ENCODE measurements at regions not wholly inside any gene's neighbourhood (a gene's known extent, or its start where the extent isn't known, plus 50 kb on each side); places are given as distances from the start of the nearest gene placed in this dataset.
"Not testable (repeated sequence)": the region's sequence is repeated elsewhere in the genome, so short reads cannot be mapped to it uniquely, and the experiment has no call there.

- not testable (repeated sequence) for H3K27me3 ChIP-seq (ENCODE audit: control insufficient read depth in 4 of 4, insufficient read depth in 4 of 4, low read length in 3 of 4); H3K9ac ChIP-seq (ENCODE audit: low read depth in 1 of 2, low read length in 2 of 2); H3K9me3 ChIP-seq (ENCODE audit: control insufficient read depth in 4 of 4, low read length in 3 of 4); DNase-seq (ENCODE audit: low spot score); H3K36me3 ChIP-seq (ENCODE audit: control insufficient read depth in 4 of 4, insufficient read depth in 3 of 4, low read depth in 1 of 4, low read length in 3 of 4); H3K27ac ChIP-seq (ENCODE audit: low read depth in 1 of 2, low read length in 2 of 2); H3K4me1 ChIP-seq (ENCODE audit: control insufficient read depth in 4 of 4, insufficient read depth in 4 of 4, low read length in 3 of 4); H3K4me3 ChIP-seq (ENCODE audit: low read depth in 1 of 3, low read length in 3 of 3)
- 83% methylated on average over 9 of the region's 9 CpGs for WGBS
These were observed 183.5 kb downstream of the KLRB1 start for GRCh38 chr12:9424175-9424740.

DNA sequence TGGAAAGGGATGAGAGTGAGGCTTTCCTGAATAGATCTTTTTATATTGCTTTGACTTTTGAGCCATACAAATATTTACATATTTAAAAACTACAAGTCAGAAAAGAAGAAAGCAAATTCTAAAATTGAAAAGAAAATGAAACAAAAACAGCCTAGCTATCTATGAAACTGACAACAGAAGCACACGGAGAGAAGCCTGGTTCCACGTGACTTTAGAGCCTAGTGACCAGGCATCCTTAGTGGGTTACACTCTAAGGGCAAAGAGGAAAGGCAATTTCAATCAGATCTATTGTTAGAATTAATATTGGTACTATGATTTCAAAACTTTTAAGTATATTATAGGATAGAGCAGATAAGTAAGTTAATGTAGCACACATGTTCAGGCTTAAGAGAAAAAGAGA is 185.0 kb downstream of the KLRB1 start:
- not testable (repeated sequence) for H3K4me1 ChIP-seq (ENCODE audit: control insufficient read depth in 4 of 4, insufficient read depth in 4 of 4, low read length in 3 of 4); DNase-seq (ENCODE audit: low spot score); H3K36me3 ChIP-seq (ENCODE audit: control insufficient read depth in 4 of 4, insufficient read depth in 3 of 4, low read depth in 1 of 4, low read length in 3 of 4); H3K27ac ChIP-seq (ENCODE audit: low read depth in 1 of 2, low read length in 2 of 2); H3K27me3 ChIP-seq (ENCODE audit: control insufficient read depth in 4 of 4, insufficient read depth in 4 of 4, low read length in 3 of 4); H3K9ac ChIP-seq (ENCODE audit: low read depth in 1 of 2, low read length in 2 of 2); H3K9me3 ChIP-seq (ENCODE audit: control insufficient read depth in 4 of 4, low read length in 3 of 4); H3K4me3 ChIP-seq (ENCODE audit: low read depth in 1 of 3, low read length in 3 of 3)
- no CpG with 5 or more reads among the region's 2 CpGs for WGBS

GRCh38 chr12:9421520-9422086 is 186.1 kb downstream of the KLRB1 start:
- H3K9ac ChIP-seq (ENCODE audit: low read depth in 1 of 2, low read length in 2 of 2); H3K27ac ChIP-seq (ENCODE audit: low read depth in 1 of 2, low read length in 2 of 2); H3K36me3 ChIP-seq (ENCODE audit: control insufficient read depth in 4 of 4, insufficient read depth in 3 of 4, low read depth in 1 of 4, low read length in 3 of 4); H3K4me3 ChIP-seq (ENCODE audit: low read depth in 1 of 3, low read length in 3 of 3); H3K9me3 ChIP-seq (ENCODE audit: control insufficient read depth in 4 of 4, low read length in 3 of 4); H3K4me1 ChIP-seq (ENCODE audit: control insufficient read depth in 4 of 4, insufficient read depth in 4 of 4, low read length in 3 of 4); DNase-seq (ENCODE audit: low spot score); H3K27me3 ChIP-seq (ENCODE audit: control insufficient read depth in 4 of 4, insufficient read depth in 4 of 4, low read length in 3 of 4): not testable (repeated sequence)
- WGBS, result 92% methylated on average over 13 of the region's 18 CpGs

GRCh38 chr12:9420817-9421519 is 186.7 kb downstream of the KLRB1 start:
- not testable (repeated sequence) for H3K4me3 ChIP-seq (ENCODE audit: low read depth in 1 of 3, low read length in 3 of 3); H3K9me3 ChIP-seq (ENCODE audit: control insufficient read depth in 4 of 4, low read length in 3 of 4); H3K27me3 ChIP-seq (ENCODE audit: control insufficient read depth in 4 of 4, insufficient read depth in 4 of 4, low read length in 3 of 4); H3K9ac ChIP-seq (ENCODE audit: low read depth in 1 of 2, low read length in 2 of 2); H3K27ac ChIP-seq (ENCODE audit: low read depth in 1 of 2, low read length in 2 of 2); H3K4me1 ChIP-seq (ENCODE audit: control insufficient read depth in 4 of 4, insufficient read depth in 4 of 4, low read length in 3 of 4); DNase-seq (ENCODE audit: low spot score); H3K36me3 ChIP-seq (ENCODE audit: control insufficient read depth in 4 of 4, insufficient read depth in 3 of 4, low read depth in 1 of 4, low read length in 3 of 4)
- WGBS, result 97% methylated on average over 21 of the region's 21 CpGs

- WGBS, result 37% methylated on average over 11 of the region's 14 CpGs
- peak in 1 of 2 donors; percentile 24 for TF ChIP-seq HNF4A (conservative IDR thresholded peaks at IDR 0.05)
- not testable (repeated sequence) for H3K36me3 ChIP-seq (ENCODE audit: control insufficient read depth in 4 of 4, insufficient read depth in 3 of 4, low read depth in 1 of 4, low read length in 3 of 4); H3K27me3 ChIP-seq (ENCODE audit: control insufficient read depth in 4 of 4, insufficient read depth in 4 of 4, low read length in 3 of 4); H3K9me3 ChIP-seq (ENCODE audit: control insufficient read depth in 4 of 4, low read length in 3 of 4); H3K27ac ChIP-seq (ENCODE audit: low read depth in 1 of 2, low read length in 2 of 2); H3K4me3 ChIP-seq (ENCODE audit: low read depth in 1 of 3, low read length in 3 of 3); DNase-seq (ENCODE audit: low spot score); H3K4me1 ChIP-seq (ENCODE audit: control insufficient read depth in 4 of 4, insufficient read depth in 4 of 4, low read length in 3 of 4); H3K9ac ChIP-seq (ENCODE audit: low read depth in 1 of 2, low read length in 2 of 2)
These were observed 189.1 kb downstream of the KLRB1 start for GRCh38 chr12:9418669-9419041.
